ENCODE measurements at regions not wholly inside any gene's neighbourhood (a gene's known extent, or its start where the extent isn't known, plus 50 kb on each side); places are given as distances from the start of the nearest gene placed in this dataset.

DNA sequence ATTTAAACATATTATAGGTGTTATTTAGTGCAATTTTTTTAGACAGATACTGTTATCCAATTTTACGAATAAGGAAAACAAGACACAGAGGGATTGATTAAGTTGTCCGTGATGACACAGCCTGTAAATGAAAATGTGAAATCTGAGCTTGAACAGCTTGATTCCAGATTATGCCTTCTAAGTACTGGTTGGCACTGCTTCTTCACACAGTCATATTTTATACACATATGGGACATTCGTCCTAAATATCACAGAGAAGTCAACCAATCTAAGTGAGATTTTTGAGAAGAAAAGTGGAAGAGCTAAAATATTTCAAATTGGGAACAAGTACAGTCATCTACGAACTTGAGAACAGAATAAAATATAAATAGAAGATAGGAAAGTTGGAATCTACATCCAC lies 756.3 kb downstream of the BCKDHB start:
- TF ChIP-seq, protein P1, sequence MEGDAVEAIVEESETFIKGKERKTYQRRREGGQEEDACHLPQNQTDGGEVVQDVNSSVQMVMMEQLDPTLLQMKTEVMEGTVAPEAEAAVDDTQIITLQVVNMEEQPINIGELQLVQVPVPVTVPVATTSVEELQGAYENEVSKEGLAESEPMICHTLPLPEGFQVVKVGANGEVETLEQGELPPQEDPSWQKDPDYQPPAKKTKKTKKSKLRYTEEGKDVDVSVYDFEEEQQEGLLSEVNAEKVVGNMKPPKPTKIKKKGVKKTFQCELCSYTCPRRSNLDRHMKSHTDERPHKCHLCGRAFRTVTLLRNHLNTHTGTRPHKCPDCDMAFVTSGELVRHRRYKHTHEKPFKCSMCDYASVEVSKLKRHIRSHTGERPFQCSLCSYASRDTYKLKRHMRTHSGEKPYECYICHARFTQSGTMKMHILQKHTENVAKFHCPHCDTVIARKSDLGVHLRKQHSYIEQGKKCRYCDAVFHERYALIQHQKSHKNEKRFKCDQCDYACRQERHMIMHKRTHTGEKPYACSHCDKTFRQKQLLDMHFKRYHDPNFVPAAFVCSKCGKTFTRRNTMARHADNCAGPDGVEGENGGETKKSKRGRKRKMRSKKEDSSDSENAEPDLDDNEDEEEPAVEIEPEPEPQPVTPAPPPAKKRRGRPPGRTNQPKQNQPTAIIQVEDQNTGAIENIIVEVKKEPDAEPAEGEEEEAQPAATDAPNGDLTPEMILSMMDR (IDR thresholded peaks at IDR 0.05), result no peak
- no peak for TF ChIP-seq POLR2A (IDR thresholded peaks at IDR 0.05; ENCODE audit: low read depth)

All from esophagus muscularis mucosa (tissue), 3 donors.